ENCODE measurements at regions not wholly inside any gene's neighbourhood (a gene's known extent, or its start where the extent isn't known, plus 50 kb on each side); places are given as distances from the start of the nearest gene placed in this dataset.

GRCh38 chr3:150136242-150136641 is 165.5 kb upstream of the PFN2 start:
- H4K20me1 ChIP-seq (ENCODE audit: control insufficient read depth, insufficient read depth, low read length, poor library complexity, severe bottlenecking), result no peaks in the 10 kb centered on the region
- no peak overlapping the region for H3K4me3 ChIP-seq (ENCODE audit: control extremely low read depth in 1 of 5, extremely low read depth in 1 of 5, insufficient read depth in 1 of 5, low read depth in 2 of 5, low read length in 4 of 5)
- H3K4me1 Mint-ChIP-seq, result no peaks in the 10 kb centered on the region
- no peaks in the 10 kb centered on the region for H3K36me3 ChIP-seq (replicated peaks in 1 of 2; ENCODE audit: control extremely low read depth in 1 of 2, control insufficient read depth in 1 of 2, extremely low read depth in 1 of 2, insufficient read depth in 2 of 2, low read length in 1 of 2)
- no peaks in the 10 kb centered on the region for H3K9me3 Mint-ChIP-seq (ENCODE audit: insufficient read depth)
- H3K27ac Mint-ChIP-seq, result no peak overlapping the region
- no peaks in the 10 kb centered on the region for H3K4me1 ChIP-seq (ENCODE audit: control insufficient read depth in 2 of 2, insufficient read depth in 2 of 2, low read length in 2 of 2)
- peaks cover 0 to 2% (median 0%) of the 10 kb centered on the region in 3 donors for H3K9me3 ChIP-seq (ENCODE audit: control extremely low read depth in 1 of 3, control insufficient read depth in 2 of 3, insufficient read depth in 1 of 3, low read length in 2 of 3)
- H3K79me2 ChIP-seq (ENCODE audit: control insufficient read depth, insufficient read depth, low read length), result no peaks in the 10 kb centered on the region
- H3K4me3 Mint-ChIP-seq, result no peak overlapping the region
- H3K27me3 ChIP-seq (replicated peaks in 1 of 4; ENCODE audit: control extremely low read depth in 1 of 4, control insufficient read depth in 3 of 4, insufficient read depth in 4 of 4, low read length in 3 of 4), result peaks cover 0 to 3% (median 0%) of the 10 kb centered on the region in 4 experiments
- no peak for TF ChIP-seq CTCF (IDR thresholded peaks at IDR 0.05)
- TF ChIP-seq EZH2 (IDR thresholded peaks at IDR 0.05; ENCODE audit: borderline replicate concordance, insufficient read depth, low read depth, low read length, poor library complexity, severe bottlenecking), result no peak
- H2AFZ ChIP-seq (ENCODE audit: insufficient read depth, low read depth, low read length, poor library complexity, severe bottlenecking), result no peak overlapping the region
- ChIA-PET POLR2A (no interaction called here), CTCF (no interaction called here)
- ATAC-seq (ENCODE audit: low read depth) (no peak), DNase-seq (no peak)
- H3K9ac ChIP-seq (ENCODE audit: low read length), result no peak overlapping the region
- no peak overlapping the region for H3K27ac ChIP-seq (ENCODE audit: low read length in 2 of 2)
- intact Hi-C loops (cut with micrococcal nuclease), result no loop called here
- no peak overlapping the region for H3K4me2 ChIP-seq (replicated peaks; ENCODE audit: low read depth, low read length, poor library complexity, severe bottlenecking)
- peaks cover 8% of the 10 kb centered on the region for H3K27me3 Mint-ChIP-seq

DNA sequence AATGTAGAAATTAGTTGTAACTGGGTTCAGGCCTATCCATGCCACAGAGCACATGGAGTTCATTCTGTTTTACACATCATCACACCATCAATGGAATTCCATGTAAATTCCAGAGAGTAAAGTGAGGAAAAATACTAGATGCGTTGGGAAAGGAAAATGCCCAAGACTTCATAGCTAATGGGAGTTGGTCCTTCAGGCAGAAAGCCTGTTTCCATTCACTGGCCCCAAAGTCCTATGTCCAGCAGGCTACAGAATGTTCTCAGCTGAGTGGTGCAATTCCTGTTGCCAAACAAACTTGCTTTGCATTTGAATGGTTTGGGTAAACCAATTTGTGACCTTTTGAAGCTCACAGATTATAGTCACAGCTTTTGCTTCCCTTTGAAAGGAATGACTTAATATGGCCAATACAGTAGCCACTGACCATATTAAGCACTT is 164.6 kb upstream of the PFN2 start:
- Histone ChIP-seq H4K20me1 (ENCODE audit: control insufficient read depth, insufficient read depth, low read length, poor library complexity, severe bottlenecking) (no peaks in the 10 kb centered on the region), H3K4me2 (replicated peaks; ENCODE audit: low read depth, low read length, poor library complexity, severe bottlenecking) (no peak overlapping the region), H3K4me1 (ENCODE audit: control insufficient read depth in 2 of 2, insufficient read depth in 2 of 2, low read length in 2 of 2) (no peaks in the 10 kb centered on the region), H3K79me2 (ENCODE audit: control insufficient read depth, insufficient read depth, low read length) (no peaks in the 10 kb centered on the region), H3K36me3 (replicated peaks in 1 of 2; ENCODE audit: control extremely low read depth in 1 of 2, control insufficient read depth in 1 of 2, extremely low read depth in 1 of 2, insufficient read depth in 2 of 2, low read length in 1 of 2) (no peaks in the 10 kb centered on the region), H3K27ac (ENCODE audit: low read length in 2 of 2) (no peak overlapping the region), H3K9ac (ENCODE audit: low read length) (no peak overlapping the region), H3K4me3 (ENCODE audit: control extremely low read depth in 1 of 5, extremely low read depth in 1 of 5, insufficient read depth in 1 of 5, low read depth in 2 of 5, low read length in 4 of 5) (no peak overlapping the region), H2AFZ (ENCODE audit: insufficient read depth, low read depth, low read length, poor library complexity, severe bottlenecking) (no peak overlapping the region), H3K9me3 (ENCODE audit: control extremely low read depth in 1 of 3, control insufficient read depth in 2 of 3, insufficient read depth in 1 of 3, low read length in 2 of 3) (peaks cover 0 to 2% (median 0%) of the 10 kb centered on the region in 3 donors), H3K27me3 (replicated peaks in 1 of 4; ENCODE audit: control extremely low read depth in 1 of 4, control insufficient read depth in 3 of 4, insufficient read depth in 4 of 4, low read length in 3 of 4) (peaks cover 0 to 3% (median 0%) of the 10 kb centered on the region in 4 experiments)
- Mint-ChIP-seq H3K4me3 (no peak overlapping the region), H3K27ac (no peak overlapping the region), H3K27me3 (peaks cover 10% of the 10 kb centered on the region), H3K9me3 (ENCODE audit: insufficient read depth) (no peaks in the 10 kb centered on the region), H3K4me1 (no peaks in the 10 kb centered on the region)
- intact Hi-C loops (cut with micrococcal nuclease), result no loop called here
- TF ChIP-seq CTCF (IDR thresholded peaks at IDR 0.05) (no peak), EZH2 (IDR thresholded peaks at IDR 0.05; ENCODE audit: borderline replicate concordance, insufficient read depth, low read depth, low read length, poor library complexity, severe bottlenecking) (no peak)
- DNase-seq (no peak), ATAC-seq (ENCODE audit: low read depth) (no peak)
- WGBS (ENCODE audit: insufficient coverage), result 100% methylated on average over 1 of the region's 1 CpG
- ChIA-PET CTCF (interaction anchor here (0.5 kb wide), 1 partner anchor 454 kb away, joined by 3 read pairs; no protein-coding TSS in a partner anchor), POLR2A (no interaction called here)
